ENCODE measurements at regions not wholly inside any gene's neighbourhood (a gene's known extent, or its start where the extent isn't known, plus 50 kb on each side); places are given as distances from the start of the nearest gene placed in this dataset.

DNA sequence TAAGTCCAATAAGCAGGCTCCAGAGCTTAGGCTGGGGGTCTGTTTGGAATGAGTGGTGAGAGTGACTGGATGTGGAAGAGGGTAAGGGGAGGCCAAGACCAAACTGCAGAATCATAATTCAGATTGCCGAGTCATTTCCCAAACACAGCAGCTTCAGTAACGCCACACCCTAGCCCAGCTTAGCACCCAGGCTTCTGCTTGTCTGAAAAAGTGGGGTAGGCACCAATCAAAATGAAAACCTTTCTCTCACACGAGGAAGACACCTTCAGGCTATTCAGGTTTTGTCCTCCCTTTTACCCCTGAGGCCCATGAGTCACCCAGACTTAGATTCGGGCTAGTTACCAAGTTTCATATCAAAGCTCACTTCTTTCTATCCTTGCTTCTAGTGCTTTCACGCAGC lies 306.1 kb downstream of the DAD1 start:
- no peak for TF ChIP-seq CTCF (conservative IDR thresholded peaks at IDR 0.05 in 1 of 2, IDR thresholded peaks at IDR 0.05 in 1 of 2; ENCODE audit: extremely low read depth in 1 of 2, insufficient read depth in 1 of 2, low read depth in 1 of 2, low read length in 2 of 2)
- no peak for TF ChIP-seq EZH2 (IDR thresholded peaks at IDR 0.05; ENCODE audit: borderline replicate concordance, low read length)
